H1 (cell line): ENCODE measurements at regions not wholly inside any gene's neighbourhood (a gene's known extent, or its start where the extent isn't known, plus 50 kb on each side); places are given as distances from the start of the nearest gene placed in this dataset.

Source experiments
- CREB1 ChIP-seq: IDR thresholded peaks from 2 replicates; pipeline ENCODE4 v1.6.1; 2012; ENCODE audit warnings: inconsistent platforms
- EGR1 ChIP-seq: IDR thresholded peaks from 2 replicates; pipeline ENCODE4 v1.6.1; 2011; ENCODE audit warnings: low read depth, low read length, borderline replicate concordance
- EP300 ChIP-seq, 2 experiments: IDR thresholded peaks; 1 replicate in 1 of 2; 2 replicates in 1 of 2; pipeline ENCODE4 v1.6.1; 2011 to 2012; ENCODE audit warnings: low read depth in 2 of 2, low read length in 2 of 2, mild to moderate bottlenecking in 2 of 2, borderline replicate concordance in 1 of 2, inconsistent platforms in 1 of 2, moderate library complexity in 1 of 2
- EZH2 ChIP-seq: fragments of 200-600 bp; sonication (generic); IDR thresholded peaks from 2 replicates; pipeline ENCODE4 v1.7.1; 2012; ENCODE audit warnings: low read depth, mild to moderate bottlenecking, moderate library complexity, low read length, inconsistent platforms; ENCODE audit not compliant: severe bottlenecking
- NRF1 ChIP-seq: IDR thresholded peaks from 2 replicates; pipeline ENCODE4 v1.6.1; 2011; ENCODE audit warnings: mild to moderate bottlenecking, low read depth, low read length, improper control_type of control experiment
- RBBP5 ChIP-seq: IDR thresholded peaks from 2 replicates; pipeline ENCODE4 v1.7.1; 2012; ENCODE audit warnings: low read depth, mild to moderate bottlenecking, inconsistent platforms, low read length, moderate library complexity, borderline replicate concordance
- RXRA ChIP-seq: IDR thresholded peaks from 2 replicates; pipeline ENCODE4 v1.6.1; 2011; ENCODE audit warnings: low read depth, mild to moderate bottlenecking, low read length, moderate library complexity; ENCODE audit not compliant: insufficient read depth
- SP2 ChIP-seq: IDR thresholded peaks from 2 replicates; pipeline ENCODE4 v1.6.1; 2012; ENCODE audit warnings: mild to moderate bottlenecking, low read length, inconsistent platforms
- TF ChIP-seq, protein P1 (sequence below): fragments of 300-600 bp; sonication (generic); IDR thresholded peaks from 2 replicates; pipeline ENCODE4 v1.7.1; 2012; ENCODE audit warnings: low read length, moderate library complexity, mild to moderate bottlenecking, inconsistent platforms; ENCODE audit not compliant: insufficient replicate concordance

DNA sequence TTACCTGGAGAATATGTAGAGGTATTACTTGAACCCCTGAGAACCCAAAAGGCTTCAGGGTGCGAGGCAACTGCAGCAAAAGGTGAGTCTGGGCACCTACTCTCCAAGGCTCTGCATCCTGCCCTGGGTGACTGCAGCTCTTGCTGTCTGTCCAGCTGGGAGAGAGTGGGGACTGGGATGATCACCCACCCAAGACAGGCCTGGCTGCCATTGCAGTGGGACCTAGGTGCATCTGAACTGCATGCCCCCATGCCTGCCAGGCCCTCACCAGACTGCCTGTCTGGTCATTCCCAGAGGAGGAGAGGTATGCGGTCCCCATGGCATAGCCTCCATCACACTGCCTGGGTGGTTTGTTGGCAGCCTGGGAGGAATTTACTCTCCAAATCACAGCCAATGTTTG lies 563.9 kb downstream of the TFAP2A start (continued):
- TF ChIP-seq, protein P1, sequence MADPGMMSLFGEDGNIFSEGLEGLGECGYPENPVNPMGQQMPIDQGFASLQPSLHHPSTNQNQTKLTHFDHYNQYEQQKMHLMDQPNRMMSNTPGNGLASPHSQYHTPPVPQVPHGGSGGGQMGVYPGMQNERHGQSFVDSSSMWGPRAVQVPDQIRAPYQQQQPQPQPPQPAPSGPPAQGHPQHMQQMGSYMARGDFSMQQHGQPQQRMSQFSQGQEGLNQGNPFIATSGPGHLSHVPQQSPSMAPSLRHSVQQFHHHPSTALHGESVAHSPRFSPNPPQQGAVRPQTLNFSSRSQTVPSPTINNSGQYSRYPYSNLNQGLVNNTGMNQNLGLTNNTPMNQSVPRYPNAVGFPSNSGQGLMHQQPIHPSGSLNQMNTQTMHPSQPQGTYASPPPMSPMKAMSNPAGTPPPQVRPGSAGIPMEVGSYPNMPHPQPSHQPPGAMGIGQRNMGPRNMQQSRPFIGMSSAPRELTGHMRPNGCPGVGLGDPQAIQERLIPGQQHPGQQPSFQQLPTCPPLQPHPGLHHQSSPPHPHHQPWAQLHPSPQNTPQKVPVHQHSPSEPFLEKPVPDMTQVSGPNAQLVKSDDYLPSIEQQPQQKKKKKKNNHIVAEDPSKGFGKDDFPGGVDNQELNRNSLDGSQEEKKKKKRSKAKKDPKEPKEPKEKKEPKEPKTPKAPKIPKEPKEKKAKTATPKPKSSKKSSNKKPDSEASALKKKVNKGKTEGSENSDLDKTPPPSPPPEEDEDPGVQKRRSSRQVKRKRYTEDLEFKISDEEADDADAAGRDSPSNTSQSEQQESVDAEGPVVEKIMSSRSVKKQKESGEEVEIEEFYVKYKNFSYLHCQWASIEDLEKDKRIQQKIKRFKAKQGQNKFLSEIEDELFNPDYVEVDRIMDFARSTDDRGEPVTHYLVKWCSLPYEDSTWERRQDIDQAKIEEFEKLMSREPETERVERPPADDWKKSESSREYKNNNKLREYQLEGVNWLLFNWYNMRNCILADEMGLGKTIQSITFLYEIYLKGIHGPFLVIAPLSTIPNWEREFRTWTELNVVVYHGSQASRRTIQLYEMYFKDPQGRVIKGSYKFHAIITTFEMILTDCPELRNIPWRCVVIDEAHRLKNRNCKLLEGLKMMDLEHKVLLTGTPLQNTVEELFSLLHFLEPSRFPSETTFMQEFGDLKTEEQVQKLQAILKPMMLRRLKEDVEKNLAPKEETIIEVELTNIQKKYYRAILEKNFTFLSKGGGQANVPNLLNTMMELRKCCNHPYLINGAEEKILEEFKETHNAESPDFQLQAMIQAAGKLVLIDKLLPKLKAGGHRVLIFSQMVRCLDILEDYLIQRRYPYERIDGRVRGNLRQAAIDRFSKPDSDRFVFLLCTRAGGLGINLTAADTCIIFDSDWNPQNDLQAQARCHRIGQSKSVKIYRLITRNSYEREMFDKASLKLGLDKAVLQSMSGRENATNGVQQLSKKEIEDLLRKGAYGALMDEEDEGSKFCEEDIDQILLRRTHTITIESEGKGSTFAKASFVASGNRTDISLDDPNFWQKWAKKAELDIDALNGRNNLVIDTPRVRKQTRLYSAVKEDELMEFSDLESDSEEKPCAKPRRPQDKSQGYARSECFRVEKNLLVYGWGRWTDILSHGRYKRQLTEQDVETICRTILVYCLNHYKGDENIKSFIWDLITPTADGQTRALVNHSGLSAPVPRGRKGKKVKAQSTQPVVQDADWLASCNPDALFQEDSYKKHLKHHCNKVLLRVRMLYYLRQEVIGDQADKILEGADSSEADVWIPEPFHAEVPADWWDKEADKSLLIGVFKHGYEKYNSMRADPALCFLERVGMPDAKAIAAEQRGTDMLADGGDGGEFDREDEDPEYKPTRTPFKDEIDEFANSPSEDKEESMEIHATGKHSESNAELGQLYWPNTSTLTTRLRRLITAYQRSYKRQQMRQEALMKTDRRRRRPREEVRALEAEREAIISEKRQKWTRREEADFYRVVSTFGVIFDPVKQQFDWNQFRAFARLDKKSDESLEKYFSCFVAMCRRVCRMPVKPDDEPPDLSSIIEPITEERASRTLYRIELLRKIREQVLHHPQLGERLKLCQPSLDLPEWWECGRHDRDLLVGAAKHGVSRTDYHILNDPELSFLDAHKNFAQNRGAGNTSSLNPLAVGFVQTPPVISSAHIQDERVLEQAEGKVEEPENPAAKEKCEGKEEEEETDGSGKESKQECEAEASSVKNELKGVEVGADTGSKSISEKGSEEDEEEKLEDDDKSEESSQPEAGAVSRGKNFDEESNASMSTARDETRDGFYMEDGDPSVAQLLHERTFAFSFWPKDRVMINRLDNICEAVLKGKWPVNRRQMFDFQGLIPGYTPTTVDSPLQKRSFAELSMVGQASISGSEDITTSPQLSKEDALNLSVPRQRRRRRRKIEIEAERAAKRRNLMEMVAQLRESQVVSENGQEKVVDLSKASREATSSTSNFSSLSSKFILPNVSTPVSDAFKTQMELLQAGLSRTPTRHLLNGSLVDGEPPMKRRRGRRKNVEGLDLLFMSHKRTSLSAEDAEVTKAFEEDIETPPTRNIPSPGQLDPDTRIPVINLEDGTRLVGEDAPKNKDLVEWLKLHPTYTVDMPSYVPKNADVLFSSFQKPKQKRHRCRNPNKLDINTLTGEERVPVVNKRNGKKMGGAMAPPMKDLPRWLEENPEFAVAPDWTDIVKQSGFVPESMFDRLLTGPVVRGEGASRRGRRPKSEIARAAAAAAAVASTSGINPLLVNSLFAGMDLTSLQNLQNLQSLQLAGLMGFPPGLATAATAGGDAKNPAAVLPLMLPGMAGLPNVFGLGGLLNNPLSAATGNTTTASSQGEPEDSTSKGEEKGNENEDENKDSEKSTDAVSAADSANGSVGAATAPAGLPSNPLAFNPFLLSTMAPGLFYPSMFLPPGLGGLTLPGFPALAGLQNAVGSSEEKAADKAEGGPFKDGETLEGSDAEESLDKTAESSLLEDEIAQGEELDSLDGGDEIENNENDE = no peak
- no peak for TF ChIP-seq NRF1
- no peak for TF ChIP-seq CREB1
- TF ChIP-seq EP300 (IDR thresholded peaks at IDR 0.05; ENCODE audit: borderline replicate concordance in 1 of 2, low read depth in 2 of 2, low read length in 2 of 2) = no peak
- no peak for TF ChIP-seq RBBP5
- no peak for TF ChIP-seq EGR1
- no peak for TF ChIP-seq EZH2
- TF ChIP-seq RXRA = no peak
- no peak for TF ChIP-seq SP2
